ENCODE measurements at regions not wholly inside any gene's neighbourhood (a gene's known extent, or its start where the extent isn't known, plus 50 kb on each side); places are given as distances from the start of the nearest gene placed in this dataset.
"Not testable (repeated sequence)": the region's sequence is repeated elsewhere in the genome, so short reads cannot be mapped to it uniquely, and the experiment has no call there.

- not testable (repeated sequence) for TF ChIP-seq CTCF (conservative IDR thresholded peaks at IDR 0.05; ENCODE audit: low read depth, low read length); EZH2 (IDR thresholded peaks at IDR 0.05; ENCODE audit: borderline replicate concordance, low read depth, low read length, poor library complexity, severe bottlenecking)
Measured at GRCh38 chr5:106979178-106979577, 691.6 kb downstream of the EFNA5 start.

Measured in A673 (cell line).